ENCODE measurements at regions not wholly inside any gene's neighbourhood (a gene's known extent, or its start where the extent isn't known, plus 50 kb on each side); places are given as distances from the start of the nearest gene placed in this dataset.

DNA sequence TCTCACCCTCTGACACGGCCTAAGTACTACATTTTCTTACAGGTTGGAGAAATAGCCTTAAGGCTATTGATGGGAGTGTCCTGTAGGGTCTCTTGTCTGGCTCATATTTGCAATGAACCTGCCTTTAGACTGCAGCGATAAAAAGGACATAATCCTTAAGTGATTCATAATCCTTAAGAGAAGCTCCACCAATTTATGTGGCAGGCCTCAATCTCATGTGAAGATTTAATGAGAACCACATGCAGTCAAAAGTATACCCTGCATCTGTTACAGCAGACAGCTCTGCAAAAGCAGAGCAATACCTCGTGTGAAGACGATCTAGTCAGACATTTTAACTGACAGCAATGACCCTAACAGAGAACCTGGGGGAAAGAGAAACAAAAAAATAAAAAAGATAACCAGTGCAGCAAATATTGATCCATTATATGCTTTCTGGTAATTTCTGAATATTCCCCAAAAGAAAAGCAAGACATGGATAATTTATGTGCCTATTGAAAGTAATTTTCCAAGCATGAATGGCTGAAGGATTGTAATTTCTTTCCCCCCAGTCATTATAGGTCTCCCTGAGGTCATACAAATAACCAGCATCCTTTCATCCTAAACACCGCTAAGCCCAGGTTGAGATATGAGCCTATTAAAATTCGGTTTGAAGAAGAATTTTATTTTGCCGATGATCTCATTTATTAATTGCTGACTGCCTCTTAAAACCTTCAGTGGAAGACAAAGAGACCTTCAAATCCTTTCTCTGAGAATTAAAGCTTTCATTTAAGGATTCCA lies 321.8 kb upstream of the NBEA start (continued):
- TF ChIP-seq GABPA (IDR thresholded peaks at IDR 0.05 in 1 of 2, conservative IDR thresholded peaks at IDR 0.05 in 1 of 2): no peak
- TF ChIP-seq, protein P1, sequence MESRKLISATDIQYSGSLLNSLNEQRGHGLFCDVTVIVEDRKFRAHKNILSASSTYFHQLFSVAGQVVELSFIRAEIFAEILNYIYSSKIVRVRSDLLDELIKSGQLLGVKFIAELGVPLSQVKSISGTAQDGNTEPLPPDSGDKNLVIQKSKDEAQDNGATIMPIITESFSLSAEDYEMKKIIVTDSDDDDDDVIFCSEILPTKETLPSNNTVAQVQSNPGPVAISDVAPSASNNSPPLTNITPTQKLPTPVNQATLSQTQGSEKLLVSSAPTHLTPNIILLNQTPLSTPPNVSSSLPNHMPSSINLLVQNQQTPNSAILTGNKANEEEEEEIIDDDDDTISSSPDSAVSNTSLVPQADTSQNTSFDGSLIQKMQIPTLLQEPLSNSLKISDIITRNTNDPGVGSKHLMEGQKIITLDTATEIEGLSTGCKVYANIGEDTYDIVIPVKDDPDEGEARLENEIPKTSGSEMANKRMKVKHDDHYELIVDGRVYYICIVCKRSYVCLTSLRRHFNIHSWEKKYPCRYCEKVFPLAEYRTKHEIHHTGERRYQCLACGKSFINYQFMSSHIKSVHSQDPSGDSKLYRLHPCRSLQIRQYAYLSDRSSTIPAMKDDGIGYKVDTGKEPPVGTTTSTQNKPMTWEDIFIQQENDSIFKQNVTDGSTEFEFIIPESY (IDR thresholded peaks at IDR 0.05): no peak
- no peak for TF ChIP-seq EGR1 (IDR thresholded peaks at IDR 0.05; ENCODE audit: low read depth in 2 of 2)
- TF ChIP-seq JUND (IDR thresholded peaks at IDR 0.05): no peak

DNA sequence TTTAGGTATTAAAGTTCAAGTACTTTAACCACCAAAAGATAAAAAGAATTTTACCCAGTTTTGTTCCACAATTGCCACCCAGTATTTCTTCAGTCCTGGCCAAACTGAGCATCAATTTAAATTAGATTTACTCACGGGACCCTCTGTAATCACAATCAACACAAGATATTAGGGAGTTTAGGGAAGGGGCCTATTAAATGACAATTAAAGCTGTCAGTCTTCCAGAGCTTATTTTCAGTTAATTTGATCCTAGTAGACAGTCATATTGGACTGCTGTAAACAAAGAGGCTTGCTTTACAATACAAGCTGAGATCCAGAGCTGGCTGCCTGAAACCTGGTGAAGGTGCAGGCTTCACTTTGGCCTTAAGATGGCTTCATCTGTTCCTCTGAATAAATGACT lies 321.2 kb upstream of the NBEA start:
- Histone ChIP-seq H3K36me3 (ENCODE audit: control insufficient read depth in 4 of 4, insufficient read depth in 3 of 4, low read depth in 1 of 4, low read length in 3 of 4) (no peaks in the 10 kb centered on the region), H3K27me3 (ENCODE audit: control insufficient read depth in 4 of 4, insufficient read depth in 4 of 4, low read length in 3 of 4) (no peaks in the 10 kb centered on the region), H3K4me3 (ENCODE audit: low read depth in 1 of 3, low read length in 3 of 3) (no peak overlapping the region), H3K27ac (ENCODE audit: low read depth in 1 of 2, low read length in 2 of 2) (no peak overlapping the region), H3K9me3 (ENCODE audit: control insufficient read depth in 4 of 4, low read length in 3 of 4) (no peaks in the 10 kb centered on the region), H3K4me1 (ENCODE audit: control insufficient read depth in 4 of 4, insufficient read depth in 4 of 4, low read length in 3 of 4) (no peaks in the 10 kb centered on the region), H3K9ac (ENCODE audit: low read depth in 1 of 2, low read length in 2 of 2) (no peak overlapping the region)
- TF ChIP-seq SP1 (IDR thresholded peaks at IDR 0.05): no peak
- TF ChIP-seq, protein P2, sequence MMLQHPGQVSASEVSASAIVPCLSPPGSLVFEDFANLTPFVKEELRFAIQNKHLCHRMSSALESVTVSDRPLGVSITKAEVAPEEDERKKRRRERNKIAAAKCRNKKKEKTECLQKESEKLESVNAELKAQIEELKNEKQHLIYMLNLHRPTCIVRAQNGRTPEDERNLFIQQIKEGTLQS (IDR thresholded peaks at IDR 0.05): no peak
- TF ChIP-seq, protein P3, sequence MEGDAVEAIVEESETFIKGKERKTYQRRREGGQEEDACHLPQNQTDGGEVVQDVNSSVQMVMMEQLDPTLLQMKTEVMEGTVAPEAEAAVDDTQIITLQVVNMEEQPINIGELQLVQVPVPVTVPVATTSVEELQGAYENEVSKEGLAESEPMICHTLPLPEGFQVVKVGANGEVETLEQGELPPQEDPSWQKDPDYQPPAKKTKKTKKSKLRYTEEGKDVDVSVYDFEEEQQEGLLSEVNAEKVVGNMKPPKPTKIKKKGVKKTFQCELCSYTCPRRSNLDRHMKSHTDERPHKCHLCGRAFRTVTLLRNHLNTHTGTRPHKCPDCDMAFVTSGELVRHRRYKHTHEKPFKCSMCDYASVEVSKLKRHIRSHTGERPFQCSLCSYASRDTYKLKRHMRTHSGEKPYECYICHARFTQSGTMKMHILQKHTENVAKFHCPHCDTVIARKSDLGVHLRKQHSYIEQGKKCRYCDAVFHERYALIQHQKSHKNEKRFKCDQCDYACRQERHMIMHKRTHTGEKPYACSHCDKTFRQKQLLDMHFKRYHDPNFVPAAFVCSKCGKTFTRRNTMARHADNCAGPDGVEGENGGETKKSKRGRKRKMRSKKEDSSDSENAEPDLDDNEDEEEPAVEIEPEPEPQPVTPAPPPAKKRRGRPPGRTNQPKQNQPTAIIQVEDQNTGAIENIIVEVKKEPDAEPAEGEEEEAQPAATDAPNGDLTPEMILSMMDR (IDR thresholded peaks at IDR 0.05; ENCODE audit: low read depth, low read length, missing input control): no peak
- no peak for TF ChIP-seq EGR1 (IDR thresholded peaks at IDR 0.05; ENCODE audit: low read depth in 2 of 2)
- no peak for TF ChIP-seq HNF4A (conservative IDR thresholded peaks at IDR 0.05)
- TF ChIP-seq FOXA2 (IDR thresholded peaks at IDR 0.05): no peak
- no peak for TF ChIP-seq YY1 (IDR thresholded peaks at IDR 0.05)
- TF ChIP-seq RAD21 (IDR thresholded peaks at IDR 0.05): no peak
- TF ChIP-seq, protein P4, sequence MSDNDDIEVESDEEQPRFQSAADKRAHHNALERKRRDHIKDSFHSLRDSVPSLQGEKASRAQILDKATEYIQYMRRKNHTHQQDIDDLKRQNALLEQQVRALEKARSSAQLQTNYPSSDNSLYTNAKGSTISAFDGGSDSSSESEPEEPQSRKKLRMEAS (IDR thresholded peaks at IDR 0.05): no peak
- no peak for TF ChIP-seq GABPA (IDR thresholded peaks at IDR 0.05 in 1 of 2, conservative IDR thresholded peaks at IDR 0.05 in 1 of 2)
- no peak for TF ChIP-seq TAF1 (conservative IDR thresholded peaks at IDR 0.05)
- no peak for TF ChIP-seq HNF4G (IDR thresholded peaks at IDR 0.05)
- TF ChIP-seq NR2F2 (IDR thresholded peaks at IDR 0.05): no peak
- TF ChIP-seq, protein P5, sequence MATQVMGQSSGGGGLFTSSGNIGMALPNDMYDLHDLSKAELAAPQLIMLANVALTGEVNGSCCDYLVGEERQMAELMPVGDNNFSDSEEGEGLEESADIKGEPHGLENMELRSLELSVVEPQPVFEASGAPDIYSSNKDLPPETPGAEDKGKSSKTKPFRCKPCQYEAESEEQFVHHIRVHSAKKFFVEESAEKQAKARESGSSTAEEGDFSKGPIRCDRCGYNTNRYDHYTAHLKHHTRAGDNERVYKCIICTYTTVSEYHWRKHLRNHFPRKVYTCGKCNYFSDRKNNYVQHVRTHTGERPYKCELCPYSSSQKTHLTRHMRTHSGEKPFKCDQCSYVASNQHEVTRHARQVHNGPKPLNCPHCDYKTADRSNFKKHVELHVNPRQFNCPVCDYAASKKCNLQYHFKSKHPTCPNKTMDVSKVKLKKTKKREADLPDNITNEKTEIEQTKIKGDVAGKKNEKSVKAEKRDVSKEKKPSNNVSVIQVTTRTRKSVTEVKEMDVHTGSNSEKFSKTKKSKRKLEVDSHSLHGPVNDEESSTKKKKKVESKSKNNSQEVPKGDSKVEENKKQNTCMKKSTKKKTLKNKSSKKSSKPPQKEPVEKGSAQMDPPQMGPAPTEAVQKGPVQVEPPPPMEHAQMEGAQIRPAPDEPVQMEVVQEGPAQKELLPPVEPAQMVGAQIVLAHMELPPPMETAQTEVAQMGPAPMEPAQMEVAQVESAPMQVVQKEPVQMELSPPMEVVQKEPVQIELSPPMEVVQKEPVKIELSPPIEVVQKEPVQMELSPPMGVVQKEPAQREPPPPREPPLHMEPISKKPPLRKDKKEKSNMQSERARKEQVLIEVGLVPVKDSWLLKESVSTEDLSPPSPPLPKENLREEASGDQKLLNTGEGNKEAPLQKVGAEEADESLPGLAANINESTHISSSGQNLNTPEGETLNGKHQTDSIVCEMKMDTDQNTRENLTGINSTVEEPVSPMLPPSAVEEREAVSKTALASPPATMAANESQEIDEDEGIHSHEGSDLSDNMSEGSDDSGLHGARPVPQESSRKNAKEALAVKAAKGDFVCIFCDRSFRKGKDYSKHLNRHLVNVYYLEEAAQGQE (IDR thresholded peaks at IDR 0.05): no peak
- TF ChIP-seq RXRA (IDR thresholded peaks at IDR 0.05): no peak
- no peak for TF ChIP-seq JUND (IDR thresholded peaks at IDR 0.05)
- DNase-seq (ENCODE audit: low spot score): no peak
- WGBS: 63% methylated on average over 1 of the region's 1 CpG

Data from liver (tissue), 8 donors.